A549 (cell line): ENCODE measurements at regions not wholly inside any gene's neighbourhood (a gene's known extent, or its start where the extent isn't known, plus 50 kb on each side); places are given as distances from the start of the nearest gene placed in this dataset.

Experiments
- CTCF ChIP-seq: fragments of >200 bp; sonication (Bioruptor Twin); formaldehyde crosslinking; IDR thresholded peaks from 3 replicates; pipeline ENCODE4 v1.5.1; 2016
- MAFK ChIP-seq: fragments of 450-650 bp; IDR thresholded peaks from 2 replicates; pipeline ENCODE4 v1.6.1; 2014; ENCODE audit not compliant: partially characterized antibody
- POLR2A ChIP-seq: IDR thresholded peaks from 2 replicates; pipeline ENCODE4 v1.6.1; 2012; ENCODE audit warnings: mild to moderate bottlenecking, low read length
- SMC3 ChIP-seq: fragments of >200 bp; sonication (Bioruptor Twin); formaldehyde crosslinking; IDR thresholded peaks from 3 replicates; pipeline ENCODE4 v1.6.1; 2018; ENCODE audit warnings: inconsistent platforms

GRCh38 chr13:64758521-64759244 lies 2471.5 kb downstream of the PCDH9 start:
- TF ChIP-seq CTCF (no peak), SMC3 (no peak), POLR2A (no peak), MAFK (no peak)
